HUES6 (cell line): ENCODE measurements at regions not wholly inside any gene's neighbourhood (a gene's known extent, or its start where the extent isn't known, plus 50 kb on each side); places are given as distances from the start of the nearest gene placed in this dataset.

Experiments
- H3K27ac ChIP-seq: 2 replicates; pipeline ENCODE4 v1.7.0; 2013; ENCODE audit warnings: low read depth, mild to moderate bottlenecking, low read length, inconsistent platforms
- H3K27me3 ChIP-seq: 2 replicates; pipeline ENCODE4 v1.6.1; 2013; ENCODE audit warnings: low read length; ENCODE audit not compliant: control insufficient read depth, insufficient read depth
- H3K36me3 ChIP-seq: 2 replicates; pipeline ENCODE4 v1.6.1; 2013; ENCODE audit warnings: low read length; ENCODE audit not compliant: control insufficient read depth, insufficient read depth
- H3K4me1 ChIP-seq: 2 replicates; pipeline ENCODE4 v1.6.1; 2013; ENCODE audit warnings: low read length; ENCODE audit not compliant: control insufficient read depth, insufficient read depth
- H3K4me3 ChIP-seq: 2 replicates; pipeline ENCODE4 v1.5.1; 2013; ENCODE audit warnings: low read depth, low read length
- H3K9ac ChIP-seq: one replicate; pipeline ENCODE4 v1.6.1; 2013; ENCODE audit warnings: mild to moderate bottlenecking, low read length
- H3K9me3 ChIP-seq: 2 replicates; pipeline ENCODE4 v1.6.1; 2013; ENCODE audit warnings: low read depth, low read length; ENCODE audit not compliant: control insufficient read depth, insufficient read depth

DNA sequence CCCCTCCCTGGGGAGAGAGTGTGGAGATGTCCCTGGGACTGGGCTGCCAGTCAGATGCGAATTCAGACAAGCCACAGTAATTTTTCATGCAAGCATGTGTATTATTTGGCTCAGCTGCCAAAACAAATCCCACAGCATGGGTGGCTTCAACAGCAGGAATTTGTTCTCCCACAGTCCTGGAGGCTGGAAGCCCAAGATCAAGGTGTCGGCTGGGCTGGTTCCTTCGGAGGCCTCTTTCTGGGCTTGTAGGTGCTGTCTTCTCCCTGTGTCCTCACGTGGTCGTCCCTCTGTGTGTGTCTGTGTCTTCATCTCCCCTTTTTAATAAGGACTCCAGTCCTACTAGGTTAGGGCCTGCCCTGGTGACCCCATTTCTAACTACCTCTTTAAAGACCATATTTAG, 91.9 kb upstream of the ACTRT2 start:
- Histone ChIP-seq H3K27me3 (peaks cover 10% of the 10 kb centered on the region; the same call in 1 of the 2 replicates), H3K9me3 (no peaks in the 10 kb centered on the region)

DNA sequence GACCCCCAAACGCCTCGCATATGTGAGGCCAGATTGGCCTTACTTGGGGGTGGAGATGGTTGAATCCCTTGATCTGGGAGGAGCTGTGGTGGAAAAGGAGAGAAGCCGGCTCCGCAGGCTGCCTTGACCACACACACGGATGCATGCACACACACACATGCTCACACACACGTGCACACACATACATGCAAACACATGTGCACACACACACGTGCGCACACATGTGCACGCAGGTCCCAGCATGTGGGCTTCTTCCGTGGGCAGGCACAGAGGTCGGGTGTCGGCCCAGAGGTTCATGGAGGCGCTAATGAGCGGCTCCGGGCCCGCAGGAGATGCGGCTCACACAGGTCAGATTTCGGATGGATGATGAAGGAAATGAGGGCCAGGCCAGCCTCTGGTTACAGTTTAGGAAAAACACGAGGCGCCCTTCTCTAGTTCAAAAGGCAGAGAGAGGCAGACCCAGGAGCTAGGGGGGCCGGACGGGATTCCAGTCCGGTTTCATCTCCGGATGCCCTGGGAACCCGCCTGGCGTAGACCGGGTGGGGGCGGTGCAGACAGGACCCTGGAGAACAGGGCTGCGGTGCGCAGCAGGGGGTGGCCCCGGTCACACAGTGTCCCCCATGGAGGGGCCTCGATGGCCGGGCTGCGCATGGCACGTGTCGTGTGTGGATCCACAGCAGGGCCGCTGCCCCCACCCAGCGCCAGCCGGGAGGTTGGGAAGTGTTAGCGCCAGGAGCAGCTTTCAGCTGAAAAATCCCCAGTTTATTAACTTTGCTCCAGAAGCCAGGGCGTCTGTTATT, 91.1 kb upstream of the ACTRT2 start:
- Histone ChIP-seq H3K4me1 (no peaks in the 10 kb centered on the region), H3K27me3 (peaks cover 10% of the 10 kb centered on the region; the same call in 1 of the 2 replicates), H3K27ac (no peak overlapping the region), H3K4me3 (no peak overlapping the region), H3K9ac (no peak overlapping the region), H3K36me3 (no peaks in the 10 kb centered on the region), H3K9me3 (no peaks in the 10 kb centered on the region)

More for the DNA sequence above, 91.9 kb upstream of the ACTRT2 start:
- H3K4me1 ChIP-seq: no peaks in the 10 kb centered on the region
- H3K9ac ChIP-seq: no peak overlapping the region
- H3K27ac ChIP-seq: no peak overlapping the region
- H3K36me3 ChIP-seq: no peaks in the 10 kb centered on the region
- H3K4me3 ChIP-seq: no peak overlapping the region

DNA sequence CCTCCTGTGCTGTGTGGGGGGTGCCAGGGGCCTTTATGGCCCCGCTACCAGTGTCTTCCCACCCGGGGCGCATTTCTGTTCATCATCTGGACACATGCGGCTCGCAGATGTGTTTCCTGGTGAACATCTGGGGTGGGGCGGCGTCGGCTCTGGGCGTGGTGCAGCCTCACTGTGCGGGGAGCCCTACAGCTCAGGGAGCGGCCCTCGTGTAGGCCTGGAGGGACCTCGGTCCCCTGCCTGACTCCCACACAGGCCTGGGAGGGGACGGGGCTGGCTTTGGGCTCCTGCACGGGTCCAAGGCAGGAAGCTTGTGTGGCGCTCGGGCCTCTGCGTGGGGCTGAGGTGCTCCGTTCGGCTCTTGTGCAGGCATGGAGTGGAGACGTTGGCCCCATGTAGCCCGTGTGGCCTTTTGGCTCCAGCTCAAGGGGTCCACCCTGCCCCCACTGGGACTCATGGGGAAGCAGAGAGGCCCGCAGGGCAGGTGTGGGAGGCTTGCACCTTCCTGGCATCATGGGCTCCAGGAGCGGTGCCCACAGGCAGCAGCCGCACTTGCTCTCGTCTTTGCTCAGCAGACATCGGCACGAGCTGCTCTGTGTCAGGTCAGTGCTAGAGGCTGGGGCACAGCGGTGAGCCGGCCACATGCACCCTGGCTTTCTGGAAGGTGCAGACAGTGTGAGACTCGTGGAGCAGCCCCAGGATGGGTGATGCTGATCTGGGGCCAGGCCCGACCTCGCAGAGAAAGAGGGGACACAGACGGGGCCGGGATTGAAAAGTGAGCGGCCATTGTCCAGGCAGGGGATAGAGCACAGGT, 90.1 kb upstream of the ACTRT2 start:
- H3K27ac ChIP-seq: no peak overlapping the region
- no peak overlapping the region for H3K9ac ChIP-seq
- peaks cover 10% of the 10 kb centered on the region; the same call in 1 of the 2 replicates for H3K27me3 ChIP-seq
- H3K4me1 ChIP-seq: no peaks in the 10 kb centered on the region
- no peaks in the 10 kb centered on the region for H3K9me3 ChIP-seq
- H3K4me3 ChIP-seq: no peak overlapping the region
- H3K36me3 ChIP-seq: no peaks in the 10 kb centered on the region

DNA sequence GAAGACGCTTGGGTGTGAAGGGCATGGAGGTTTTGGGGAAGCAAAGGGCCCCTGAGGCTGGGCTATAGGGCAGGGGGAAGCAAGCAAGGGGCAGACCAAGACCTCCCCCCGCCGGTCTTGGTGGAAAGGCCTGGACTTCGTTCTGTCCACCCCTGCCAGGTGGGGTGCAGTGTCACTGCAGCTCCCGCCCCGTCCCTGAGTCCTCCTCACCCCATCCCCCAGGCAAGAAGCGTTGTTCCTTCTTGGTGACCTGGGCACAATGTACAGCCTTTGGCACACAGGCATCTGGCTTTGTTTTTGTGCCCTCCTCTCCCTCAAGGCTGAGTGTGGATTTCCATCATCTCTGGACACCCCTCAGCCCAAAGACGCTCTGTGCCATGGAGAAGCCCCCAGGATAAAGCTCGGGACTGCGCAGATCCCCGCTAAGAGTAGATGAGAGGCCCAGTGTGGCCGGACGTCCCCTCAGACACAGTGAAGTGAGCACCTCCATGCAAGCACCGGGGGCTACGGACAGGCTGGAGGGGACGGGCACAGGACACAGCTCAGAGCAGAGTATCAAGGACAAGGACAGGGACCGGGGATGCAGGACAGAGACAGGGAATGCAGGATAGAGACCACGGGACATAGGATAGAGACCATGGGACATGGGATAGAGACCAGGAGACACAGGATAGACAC, 89.4 kb upstream of the ACTRT2 start:
- Histone ChIP-seq H3K27me3 (peaks cover 10% of the 10 kb centered on the region; the same call in 1 of the 2 replicates), H3K4me1 (no peaks in the 10 kb centered on the region), H3K9me3 (no peaks in the 10 kb centered on the region), H3K4me3 (no peak overlapping the region), H3K36me3 (no peaks in the 10 kb centered on the region), H3K9ac (no peak overlapping the region), H3K27ac (no peak overlapping the region)

DNA sequence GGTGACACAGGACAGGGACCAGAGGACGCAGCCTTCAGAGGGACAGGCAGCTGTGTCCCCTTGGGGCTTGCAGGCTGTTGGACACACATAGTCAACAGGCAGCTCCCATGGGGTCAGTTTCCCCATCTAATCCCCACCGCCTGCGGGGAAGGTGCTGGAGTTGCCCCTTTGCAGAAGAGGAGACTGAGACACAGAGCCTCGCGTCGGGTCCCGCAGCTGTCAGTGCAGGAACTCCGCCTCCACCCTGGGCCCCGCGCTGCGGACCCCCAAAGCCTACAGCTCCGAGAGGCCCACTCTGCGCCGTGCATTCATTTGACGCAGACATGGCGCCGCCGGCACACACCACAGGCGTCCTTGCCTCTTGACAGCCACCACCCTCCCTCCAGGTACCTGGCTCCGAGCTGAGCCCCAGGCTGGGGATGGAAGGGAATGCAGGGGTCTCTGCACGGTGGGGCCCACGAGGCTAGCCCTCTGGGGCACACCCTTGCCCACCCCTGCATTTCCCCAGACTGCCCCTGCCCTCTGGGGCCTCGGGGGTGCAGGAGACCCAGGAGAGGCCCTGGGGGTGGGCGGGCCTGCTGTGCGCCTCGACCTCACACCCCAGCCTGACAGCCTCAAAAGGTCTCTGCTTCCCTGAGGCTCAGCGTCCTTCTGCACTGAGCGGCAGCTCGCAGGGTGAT, 88.5 kb upstream of the ACTRT2 start:
- Histone ChIP-seq H3K27ac (no peak overlapping the region), H3K36me3 (no peaks in the 10 kb centered on the region), H3K9ac (no peak overlapping the region), H3K27me3 (peaks cover 10% of the 10 kb centered on the region; the same call in 1 of the 2 replicates), H3K4me3 (no peak overlapping the region), H3K4me1 (no peaks in the 10 kb centered on the region), H3K9me3 (peaks cover 2% of the 10 kb centered on the region; the same call in 1 of the 2 replicates)

DNA sequence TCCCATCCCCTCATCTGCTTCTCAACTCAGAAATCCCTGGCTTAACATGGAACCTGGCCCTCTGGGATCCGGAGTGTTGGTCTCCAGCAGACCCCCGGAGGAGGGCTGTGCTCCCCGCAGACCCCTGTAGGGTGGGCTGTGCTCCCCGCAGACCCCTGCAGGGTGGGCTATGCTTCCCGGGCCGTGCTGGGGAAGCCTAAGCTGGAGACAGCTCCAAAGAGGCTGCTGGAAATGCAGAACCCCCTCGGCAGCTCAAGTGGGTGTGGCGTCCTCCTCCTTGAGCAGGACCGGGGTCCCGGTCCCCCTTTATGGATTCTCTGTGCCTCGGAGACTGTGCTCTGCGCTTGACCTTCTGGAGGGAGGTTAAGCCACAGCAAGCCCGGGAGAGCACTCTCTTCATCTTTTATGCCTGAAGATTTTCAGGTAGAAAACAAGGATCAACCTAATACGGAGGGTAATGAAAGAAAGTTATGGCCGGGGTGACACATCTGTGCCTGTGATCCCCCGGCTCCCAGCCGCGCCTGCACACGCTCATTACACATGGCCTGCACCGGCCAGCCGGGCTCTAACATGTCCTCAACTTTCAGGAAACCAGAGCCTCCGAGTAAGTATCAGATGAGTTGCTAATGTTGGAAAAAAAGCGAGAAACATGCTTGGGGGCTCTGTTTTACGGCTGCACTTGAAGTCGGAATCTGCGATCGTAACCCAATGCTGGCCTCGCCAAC, 87.7 kb upstream of the ACTRT2 start:
- H3K27me3 ChIP-seq: peaks cover 10% of the 10 kb centered on the region; the same call in 1 of the 2 replicates
- no peaks in the 10 kb centered on the region for H3K4me1 ChIP-seq
- no peak overlapping the region for H3K27ac ChIP-seq
- no peak overlapping the region for H3K4me3 ChIP-seq
- no peaks in the 10 kb centered on the region for H3K36me3 ChIP-seq
- H3K9ac ChIP-seq: no peak overlapping the region
- peaks cover 9% of the 10 kb centered on the region; the same call in 1 of the 2 replicates for H3K9me3 ChIP-seq

DNA sequence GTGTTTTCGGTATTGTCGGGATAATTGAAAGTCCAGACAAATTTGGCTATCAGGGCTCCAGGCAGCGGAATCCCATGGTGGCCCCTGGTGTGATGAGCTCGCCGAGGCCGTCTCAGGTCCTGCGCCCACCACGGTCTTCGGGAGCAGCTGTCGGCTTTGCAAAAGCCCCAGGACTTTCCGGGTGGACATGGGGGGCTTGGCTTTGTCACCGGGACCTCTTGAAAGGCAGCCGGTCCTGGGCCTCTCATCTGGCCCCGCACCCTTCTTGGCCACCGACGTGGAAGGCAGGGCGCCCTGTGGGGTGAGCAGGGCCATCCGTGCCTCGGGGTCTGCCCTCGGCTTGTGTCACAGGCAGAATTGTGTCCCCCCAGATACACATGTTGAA, 87.1 kb upstream of the ACTRT2 start:
- H3K4me3 ChIP-seq: no peak overlapping the region
- H3K27me3 ChIP-seq: peaks cover 10% of the 10 kb centered on the region; the same call in 1 of the 2 replicates
- no peak overlapping the region for H3K27ac ChIP-seq
- no peaks in the 10 kb centered on the region for H3K36me3 ChIP-seq
- H3K4me1 ChIP-seq: no peaks in the 10 kb centered on the region
- H3K9me3 ChIP-seq: peaks cover 14% of the 10 kb centered on the region; the same call in 1 of the 2 replicates
- H3K9ac ChIP-seq: no peak overlapping the region

DNA sequence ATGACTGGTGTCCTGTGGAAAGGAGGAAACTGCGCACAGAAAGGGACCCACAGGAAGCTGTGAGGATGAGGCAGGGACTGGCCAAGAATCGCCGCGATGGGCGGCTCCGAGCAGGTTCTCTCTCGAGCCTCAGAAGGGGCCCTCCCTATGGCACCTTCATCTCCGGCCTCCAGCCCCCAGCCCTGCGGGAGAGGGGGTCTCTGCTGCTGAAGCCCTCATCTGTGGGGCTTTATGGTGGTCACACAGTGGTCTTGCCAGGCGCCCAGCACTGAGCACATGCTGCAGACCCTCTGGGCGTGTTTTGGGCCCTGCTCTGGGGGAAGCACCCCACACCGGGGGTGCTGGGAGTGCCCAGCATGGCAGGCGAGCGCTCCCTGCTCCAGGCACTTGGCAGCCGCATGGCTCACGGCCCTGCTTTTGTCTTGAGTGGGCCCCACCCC, 86.6 kb upstream of the ACTRT2 start:
- Histone ChIP-seq H3K9me3 (peaks cover 19% of the 10 kb centered on the region), H3K9ac (no peak overlapping the region), H3K36me3 (no peaks in the 10 kb centered on the region), H3K27me3 (peaks cover 10% of the 10 kb centered on the region; the same call in 1 of the 2 replicates), H3K27ac (no peak overlapping the region), H3K4me1 (no peaks in the 10 kb centered on the region), H3K4me3 (no peak overlapping the region)

DNA sequence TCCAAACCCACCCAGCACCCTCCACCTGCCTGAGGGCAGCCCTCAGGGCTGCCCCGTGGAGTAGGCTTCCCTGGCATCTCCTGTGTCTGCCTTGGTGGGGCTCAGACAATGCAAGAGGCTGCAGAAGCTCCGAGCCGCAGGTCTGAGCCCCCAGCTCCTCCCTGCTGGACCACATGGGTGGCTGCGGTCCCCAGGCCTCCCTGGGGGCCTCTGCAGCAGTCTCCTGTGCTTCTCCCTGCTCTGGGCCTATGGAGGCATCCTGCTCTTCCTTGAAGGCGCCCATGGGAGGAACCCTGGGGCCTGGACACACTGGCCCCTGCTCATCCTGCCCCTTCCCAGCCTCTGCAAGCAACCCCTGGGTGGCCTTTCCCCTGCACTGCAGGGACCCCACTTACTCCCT, 86.1 kb upstream of the ACTRT2 start:
- peaks cover 10% of the 10 kb centered on the region; the same call in 1 of the 2 replicates for H3K27me3 ChIP-seq
- H3K9me3 ChIP-seq: peaks cover 25% of the 10 kb centered on the region
- H3K4me3 ChIP-seq: no peak overlapping the region

More for the DNA sequence above, 86.1 kb upstream of the ACTRT2 start:
- H3K4me1 ChIP-seq: no peaks in the 10 kb centered on the region
- H3K27ac ChIP-seq: no peak overlapping the region
- no peak overlapping the region for H3K9ac ChIP-seq
- H3K36me3 ChIP-seq: no peaks in the 10 kb centered on the region
